Neural cell (in vitro differentiated cells): ENCODE measurements at regions not wholly inside any gene's neighbourhood (a gene's known extent, or its start where the extent isn't known, plus 50 kb on each side); places are given as distances from the start of the nearest gene placed in this dataset.

ENCODE experiments used
- H2AFZ ChIP-seq: fragments of 200-600, 300-800 bp; sonication (generic), shearing (Covaris generic); 2 replicates; pipeline ENCODE4 v1.6.0; 2014; ENCODE audit warnings: low read depth, mild to moderate bottlenecking, antibody characterized with exemption, low read length, moderate library complexity
- H3F3A ChIP-seq: fragments of 200-600 bp; shearing (Covaris generic); 2 replicates; pipeline ENCODE4 v1.6.1; 2016; ENCODE audit warnings: mild to moderate bottlenecking, moderate library complexity, mixed read lengths, antibody characterized with exemption, low read length; ENCODE audit not compliant: insufficient read depth, poor library complexity, severe bottlenecking
- H3K27ac ChIP-seq: fragments of 200-600, 300-800 bp; sonication (generic), shearing (Covaris generic); 2 replicates; pipeline ENCODE4 v1.5.1; 2014; ENCODE audit warnings: mild to moderate bottlenecking, low read length, moderate library complexity
- H3K27me3 ChIP-seq: fragments of 300-800, 200-600 bp; sonication (generic), shearing (Covaris generic); 2 replicates; pipeline ENCODE4 v1.6.0; 2014; ENCODE audit warnings: mild to moderate bottlenecking, low read depth, low read length, moderate library complexity; ENCODE audit not compliant: insufficient read depth
- H3K36me3 ChIP-seq: fragments of 300-800, 200-600 bp; sonication (generic), shearing (Covaris generic); 2 replicates; pipeline ENCODE4 v1.5.1; 2014; ENCODE audit warnings: mild to moderate bottlenecking, antibody characterized with exemption, low read length, moderate library complexity; ENCODE audit not compliant: insufficient read depth
- H3K4me2 ChIP-seq: fragments of 300-800, 200-600 bp; sonication (generic), shearing (Covaris generic); 2 replicates; pipeline ENCODE4 v1.6.0; 2014; ENCODE audit warnings: mild to moderate bottlenecking, low read length
- H3K4me3 ChIP-seq: fragments of 300-800, 200-600 bp; sonication (generic), shearing (Covaris generic); 2 replicates; pipeline ENCODE4 v1.5.1; 2014; ENCODE audit warnings: mild to moderate bottlenecking, low read length, moderate library complexity
- H3K79me2 ChIP-seq: fragments of 200-600 bp; shearing (Covaris generic); replicated peaks from 2 replicates; pipeline ENCODE4 v1.6.0; 2014; ENCODE audit warnings: mild to moderate bottlenecking, low read length, moderate library complexity; ENCODE audit not compliant: insufficient read depth
- H3K9ac ChIP-seq: fragments of 300-800, 200-600 bp; sonication (generic), shearing (Covaris generic); 2 replicates; pipeline ENCODE4 v1.6.1; 2016; ENCODE audit warnings: mild to moderate bottlenecking, low read length, mixed read lengths
- H3K9me2 ChIP-seq: fragments of 200-600 bp; shearing (Covaris generic); 2 replicates; pipeline ENCODE4 v1.6.1; 2016; ENCODE audit warnings: mild to moderate bottlenecking, low read length, mixed read lengths; ENCODE audit not compliant: insufficient read depth
- H3K9me3 ChIP-seq: fragments of 200-600, 300-800 bp; sonication (generic), shearing (Covaris generic); 2 replicates; pipeline ENCODE4 v1.6.1; 2016; ENCODE audit warnings: mild to moderate bottlenecking, mixed run types, low read length, moderate library complexity, mixed read lengths
- H4K20me1 ChIP-seq: fragments of 200-600 bp; shearing (Covaris generic); 2 replicates; pipeline ENCODE4 v1.6.1; 2016; ENCODE audit warnings: mild to moderate bottlenecking, mixed run types; ENCODE audit not compliant: insufficient read depth
- CTCF ChIP-seq: fragments of 450-650 bp; IDR thresholded peaks from 2 replicates; pipeline ENCODE4 v1.5.1; 2014; ENCODE audit warnings: antibody characterized with exemption, mild to moderate bottlenecking, moderate library complexity; ENCODE audit not compliant: poor library complexity, severe bottlenecking
- EP300 ChIP-seq: fragments of 450-650 bp; conservative IDR thresholded peaks from 2 replicates; pipeline ENCODE4 v1.6.1; 2014; ENCODE audit warnings: antibody characterized with exemption, mild to moderate bottlenecking, moderate library complexity; ENCODE audit not compliant: poor library complexity, severe bottlenecking
- EZH2 ChIP-seq: fragments of 200-600, 300-800 bp; shearing (Covaris generic), sonication (generic); IDR thresholded peaks from 2 replicates; pipeline ENCODE4 v1.6.1; 2014; ENCODE audit warnings: antibody characterized with exemption, low read length, borderline replicate concordance, mild to moderate bottlenecking; ENCODE audit not compliant: insufficient read depth, poor library complexity, severe bottlenecking
- MXI1 ChIP-seq: fragments of 450-650 bp; conservative IDR thresholded peaks from 2 replicates; pipeline ENCODE4 v1.6.1; 2014; ENCODE audit warnings: antibody characterized with exemption, mild to moderate bottlenecking; ENCODE audit not compliant: poor library complexity, severe bottlenecking
- RAD21 ChIP-seq: fragments of 450-650 bp; conservative IDR thresholded peaks from 2 replicates; pipeline ENCODE4 v1.6.1; 2014; ENCODE audit warnings: antibody characterized with exemption, mild to moderate bottlenecking, moderate library complexity
- SMC3 ChIP-seq: fragments of 450-650 bp; conservative IDR thresholded peaks from 2 replicates; pipeline ENCODE4 v1.6.1; 2014; ENCODE audit warnings: antibody characterized with exemption, mild to moderate bottlenecking, moderate library complexity; ENCODE audit not compliant: poor library complexity
- TF ChIP-seq, protein P1 (sequence below): IDR thresholded peaks from 2 replicates; pipeline ENCODE4 v1.6.1; 2012; ENCODE audit warnings: borderline replicate concordance

- H3K9me3 ChIP-seq = no peaks in the 10 kb centered on the region
- no peaks in the 10 kb centered on the region for H3K9me2 ChIP-seq
- H3K36me3 ChIP-seq = no peaks in the 10 kb centered on the region
- no peak overlapping the region for H2AFZ ChIP-seq
- H3K27me3 ChIP-seq = no peaks in the 10 kb centered on the region
- H3F3A ChIP-seq = no peaks in the 10 kb centered on the region
- H3K4me2 ChIP-seq = no peak overlapping the region
- H4K20me1 ChIP-seq = no peaks in the 10 kb centered on the region
- H3K4me3 ChIP-seq = no peak overlapping the region
- TF ChIP-seq MXI1 = no peak
- TF ChIP-seq EP300 = no peak
- TF ChIP-seq, protein P1, sequence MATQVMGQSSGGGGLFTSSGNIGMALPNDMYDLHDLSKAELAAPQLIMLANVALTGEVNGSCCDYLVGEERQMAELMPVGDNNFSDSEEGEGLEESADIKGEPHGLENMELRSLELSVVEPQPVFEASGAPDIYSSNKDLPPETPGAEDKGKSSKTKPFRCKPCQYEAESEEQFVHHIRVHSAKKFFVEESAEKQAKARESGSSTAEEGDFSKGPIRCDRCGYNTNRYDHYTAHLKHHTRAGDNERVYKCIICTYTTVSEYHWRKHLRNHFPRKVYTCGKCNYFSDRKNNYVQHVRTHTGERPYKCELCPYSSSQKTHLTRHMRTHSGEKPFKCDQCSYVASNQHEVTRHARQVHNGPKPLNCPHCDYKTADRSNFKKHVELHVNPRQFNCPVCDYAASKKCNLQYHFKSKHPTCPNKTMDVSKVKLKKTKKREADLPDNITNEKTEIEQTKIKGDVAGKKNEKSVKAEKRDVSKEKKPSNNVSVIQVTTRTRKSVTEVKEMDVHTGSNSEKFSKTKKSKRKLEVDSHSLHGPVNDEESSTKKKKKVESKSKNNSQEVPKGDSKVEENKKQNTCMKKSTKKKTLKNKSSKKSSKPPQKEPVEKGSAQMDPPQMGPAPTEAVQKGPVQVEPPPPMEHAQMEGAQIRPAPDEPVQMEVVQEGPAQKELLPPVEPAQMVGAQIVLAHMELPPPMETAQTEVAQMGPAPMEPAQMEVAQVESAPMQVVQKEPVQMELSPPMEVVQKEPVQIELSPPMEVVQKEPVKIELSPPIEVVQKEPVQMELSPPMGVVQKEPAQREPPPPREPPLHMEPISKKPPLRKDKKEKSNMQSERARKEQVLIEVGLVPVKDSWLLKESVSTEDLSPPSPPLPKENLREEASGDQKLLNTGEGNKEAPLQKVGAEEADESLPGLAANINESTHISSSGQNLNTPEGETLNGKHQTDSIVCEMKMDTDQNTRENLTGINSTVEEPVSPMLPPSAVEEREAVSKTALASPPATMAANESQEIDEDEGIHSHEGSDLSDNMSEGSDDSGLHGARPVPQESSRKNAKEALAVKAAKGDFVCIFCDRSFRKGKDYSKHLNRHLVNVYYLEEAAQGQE = no peak
- TF ChIP-seq EZH2 = no peak
- no peak overlapping the region for H3K9ac ChIP-seq
- H3K27ac ChIP-seq = no peak overlapping the region
- H3K79me2 ChIP-seq = no peaks in the 10 kb centered on the region
These were observed 275.3 kb downstream of the KCTD12 start for GRCh38 chr13:76610819-76611415.

DNA sequence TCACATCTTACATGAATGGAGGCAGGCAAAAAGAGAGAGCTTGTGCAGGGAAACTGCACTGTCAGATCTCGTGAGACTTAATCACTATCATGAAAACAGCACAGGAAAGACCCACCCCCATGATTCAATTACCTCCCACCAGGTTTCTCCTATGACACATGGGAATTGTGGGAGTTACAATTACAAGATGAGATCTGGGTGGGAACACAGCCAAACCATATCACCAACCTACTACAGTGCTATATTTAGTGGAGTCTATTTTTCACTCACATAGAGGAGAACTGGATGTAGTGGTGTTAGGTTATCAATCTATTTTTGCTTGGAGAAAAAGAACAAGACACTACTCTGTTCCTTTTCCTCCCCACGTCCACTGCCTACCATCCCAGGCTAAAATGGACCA, 276.6 kb downstream of the KCTD12 start:
- no peak for TF ChIP-seq EP300
- no peak for TF ChIP-seq CTCF
- TF ChIP-seq, protein P1 = no peak
- no peak for TF ChIP-seq EZH2
- TF ChIP-seq SMC3 = no peak
- no peak for TF ChIP-seq MXI1
- TF ChIP-seq RAD21 = no peak
- Histone ChIP-seq H3K9ac (no peak overlapping the region), H3K27ac (no peak overlapping the region), H3K36me3 (no peaks in the 10 kb centered on the region), H4K20me1 (no peaks in the 10 kb centered on the region), H2AFZ (no peak overlapping the region), H3K79me2 (no peaks in the 10 kb centered on the region), H3K4me2 (no peak overlapping the region), H3K9me2 (no peaks in the 10 kb centered on the region), H3F3A (no peaks in the 10 kb centered on the region), H3K9me3 (no peaks in the 10 kb centered on the region), H3K27me3 (no peaks in the 10 kb centered on the region), H3K4me3 (no peak overlapping the region)
